Left ventricle myocardium inferior (tissue), 1 donor: ENCODE measurements at regions not wholly inside any gene's neighbourhood (a gene's known extent, or its start where the extent isn't known, plus 50 kb on each side); places are given as distances from the start of the nearest gene placed in this dataset. TPM values are rescaled to one million over a fixed set of nuclear protein-coding genes. Genes with fewer than 3 reads are reported as not detected.
"Not testable (repeated sequence)": the region's sequence is repeated elsewhere in the genome, so short reads cannot be mapped to it uniquely, and the experiment has no call there.

Experiments
- DNase-seq: peaks from one replicate; pipeline ENCODE4 v3.0.0-alpha.2; 2020
- H3K27ac ChIP-seq: fragments of 200-600 bp; replicated peaks from 2 replicates; pipeline ENCODE4 v1.8.0; 2021
- H3K27me3 ChIP-seq: fragments of 200-600 bp; 2 replicates; pipeline ENCODE4 v1.8.0; 2021; ENCODE audit warnings: low read depth
- H3K36me3 ChIP-seq: fragments of 200-600 bp; 2 replicates; pipeline ENCODE4 v1.8.0; 2021
- H3K4me1 ChIP-seq: fragments of 200-600 bp; 2 replicates; pipeline ENCODE4 v1.8.0; 2021
- H3K4me3 ChIP-seq: fragments of 200-600 bp; 2 replicates; pipeline ENCODE4 v1.8.0; 2021; ENCODE audit warnings: mild to moderate bottlenecking, moderate library complexity
- H3K9me3 ChIP-seq: fragments of 200-600 bp; replicated peaks from 2 replicates; pipeline ENCODE4 v1.8.0; 2021
- intact Hi-C: fragments of 100-400 bp; cut with micrococcal nuclease; formaldehyde crosslinking; loops from one replicate; pipeline ENCODE4 v1.11.0; 2022
- microRNA-seq: library from miRNA; unstranded; fragments of <30 nt; microRNA quantifications from one replicate; pipeline ENCODE4 v1.2.0, GENCODE V29; 2020
- TF ChIP-seq, protein P1 (sequence below): fragments of 200-600 bp; IDR thresholded peaks from 2 replicates; pipeline ENCODE4 v1.8.0; 2021; ENCODE audit warnings: antibody characterized with exemption, mild to moderate bottlenecking, borderline replicate concordance
- donor health status: DM: no; HTN: yes; CAD: no; lungs with severe emphysema.

DNA sequence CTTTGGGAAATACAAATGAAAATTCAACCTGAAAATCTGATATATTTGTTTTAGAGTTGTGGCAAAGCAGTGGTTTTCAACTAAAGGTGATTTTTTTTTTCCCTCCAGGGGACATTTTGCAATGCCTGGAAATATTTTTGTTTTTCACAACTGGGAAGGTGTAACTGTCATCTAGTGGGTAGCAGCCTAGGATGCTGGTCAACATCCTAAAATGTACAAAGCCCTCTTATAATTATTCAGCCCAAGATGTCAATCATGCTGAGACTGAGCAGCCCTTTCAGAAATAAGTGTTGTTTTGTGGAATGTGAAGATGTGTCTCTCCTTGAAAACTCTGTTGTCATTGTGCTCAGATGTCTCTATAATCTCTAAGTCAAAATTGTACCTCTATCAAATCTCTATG is 95.2 kb upstream of the NCAM2 start:
- no peaks in the 10 kb centered on the region for H3K9me3 ChIP-seq
- no peak for DNase-seq
- no peaks in the 10 kb centered on the region for H3K36me3 ChIP-seq
- H3K27me3 ChIP-seq: no peaks in the 10 kb centered on the region
- no peaks in the 10 kb centered on the region for H3K4me1 ChIP-seq
- intact Hi-C loops: no loop called here
- TF ChIP-seq, protein P1, sequence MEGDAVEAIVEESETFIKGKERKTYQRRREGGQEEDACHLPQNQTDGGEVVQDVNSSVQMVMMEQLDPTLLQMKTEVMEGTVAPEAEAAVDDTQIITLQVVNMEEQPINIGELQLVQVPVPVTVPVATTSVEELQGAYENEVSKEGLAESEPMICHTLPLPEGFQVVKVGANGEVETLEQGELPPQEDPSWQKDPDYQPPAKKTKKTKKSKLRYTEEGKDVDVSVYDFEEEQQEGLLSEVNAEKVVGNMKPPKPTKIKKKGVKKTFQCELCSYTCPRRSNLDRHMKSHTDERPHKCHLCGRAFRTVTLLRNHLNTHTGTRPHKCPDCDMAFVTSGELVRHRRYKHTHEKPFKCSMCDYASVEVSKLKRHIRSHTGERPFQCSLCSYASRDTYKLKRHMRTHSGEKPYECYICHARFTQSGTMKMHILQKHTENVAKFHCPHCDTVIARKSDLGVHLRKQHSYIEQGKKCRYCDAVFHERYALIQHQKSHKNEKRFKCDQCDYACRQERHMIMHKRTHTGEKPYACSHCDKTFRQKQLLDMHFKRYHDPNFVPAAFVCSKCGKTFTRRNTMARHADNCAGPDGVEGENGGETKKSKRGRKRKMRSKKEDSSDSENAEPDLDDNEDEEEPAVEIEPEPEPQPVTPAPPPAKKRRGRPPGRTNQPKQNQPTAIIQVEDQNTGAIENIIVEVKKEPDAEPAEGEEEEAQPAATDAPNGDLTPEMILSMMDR: no peak
- no peak overlapping the region for H3K4me3 ChIP-seq
- H3K27ac ChIP-seq: peak overlapping the region; percentile 18

DNA sequence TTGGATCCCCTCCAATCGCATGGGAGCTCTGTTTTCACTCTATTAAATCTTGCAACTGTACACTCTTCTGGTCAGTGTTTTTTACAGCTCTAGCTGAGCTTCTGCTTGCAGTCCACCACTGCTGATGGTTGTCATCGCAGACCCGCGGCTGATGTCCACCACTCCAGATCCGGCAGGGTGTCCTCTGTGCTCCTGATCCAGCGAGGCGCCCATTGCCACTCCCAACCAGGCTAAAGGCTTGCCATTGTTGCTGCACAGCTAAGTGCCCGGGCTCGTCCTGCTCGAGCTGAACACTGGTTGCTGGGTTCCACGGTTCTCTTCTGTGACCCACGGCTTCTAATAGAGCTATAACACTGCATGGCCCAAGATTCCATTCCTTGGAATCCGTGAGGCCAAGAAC is 70.7 kb upstream of the NCAM2 start:
- intact Hi-C loops, H3K4me3 ChIP-seq, H3K27me3 ChIP-seq, H3K4me1 ChIP-seq, H3K36me3 ChIP-seq, H3K27ac ChIP-seq, DNase-seq: not testable (repeated sequence)
- peaks cover 27% of the 10 kb centered on the region for H3K9me3 ChIP-seq

DNA sequence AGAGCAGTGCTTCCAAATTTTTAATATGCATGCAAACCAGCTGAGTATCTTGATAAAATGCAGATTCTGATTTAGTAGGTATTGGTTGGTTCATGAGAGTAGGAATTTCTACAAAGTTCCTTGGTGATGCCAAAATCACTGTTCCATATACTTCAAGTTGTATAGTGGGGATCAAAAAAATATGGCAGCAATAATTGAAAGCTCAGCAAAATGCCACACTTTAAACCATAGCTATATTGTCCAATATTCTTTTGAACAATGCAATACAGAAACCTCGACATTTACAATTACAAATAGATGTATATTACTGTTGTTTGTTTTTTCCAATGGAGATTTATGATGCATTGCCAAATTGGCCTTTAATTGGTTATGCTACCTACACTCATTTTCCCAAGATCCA is 55.7 kb upstream of the NCAM2 start:
- TF ChIP-seq, protein P1: no peak
- Histone ChIP-seq H3K9me3 (no peaks in the 10 kb centered on the region), H3K36me3 (no peaks in the 10 kb centered on the region), H3K4me3 (no peak overlapping the region), H3K4me1 (no peaks in the 10 kb centered on the region), H3K27ac (no peak overlapping the region), H3K27me3 (no peaks in the 10 kb centered on the region)
- intact Hi-C loops: no loop called here
- no peak for DNase-seq

DNA sequence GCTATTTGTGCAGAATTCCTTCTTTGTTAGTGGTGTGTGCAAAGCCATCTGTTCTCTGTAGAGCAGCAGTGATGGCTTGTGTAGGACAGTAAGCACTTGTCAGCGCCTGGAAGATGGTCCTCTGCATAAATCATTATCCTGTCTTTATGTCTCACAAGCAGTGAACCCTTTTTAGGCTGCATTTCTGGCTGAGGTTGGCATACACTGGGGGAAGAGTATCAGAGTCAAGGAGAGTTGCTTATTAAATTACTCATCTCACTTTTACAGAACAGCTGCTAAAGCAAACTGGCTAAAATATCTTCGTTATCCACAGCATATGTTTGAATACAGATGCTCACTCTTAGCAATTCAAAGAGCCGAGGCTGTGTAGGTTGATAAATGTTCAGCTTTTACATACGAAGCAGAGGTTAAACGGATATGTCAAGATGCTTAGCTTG is 54.6 kb upstream of the NCAM2 start:
- TF ChIP-seq, protein P1: no peak
- H3K4me1 ChIP-seq: no peaks in the 10 kb centered on the region
- H3K9me3 ChIP-seq: no peaks in the 10 kb centered on the region
- no peaks in the 10 kb centered on the region for H3K36me3 ChIP-seq
- intact Hi-C loops: no loop called here
- DNase-seq: no peak
- H3K27me3 ChIP-seq: no peaks in the 10 kb centered on the region
- no peak overlapping the region for H3K27ac ChIP-seq
- no peak overlapping the region for H3K4me3 ChIP-seq

DNA sequence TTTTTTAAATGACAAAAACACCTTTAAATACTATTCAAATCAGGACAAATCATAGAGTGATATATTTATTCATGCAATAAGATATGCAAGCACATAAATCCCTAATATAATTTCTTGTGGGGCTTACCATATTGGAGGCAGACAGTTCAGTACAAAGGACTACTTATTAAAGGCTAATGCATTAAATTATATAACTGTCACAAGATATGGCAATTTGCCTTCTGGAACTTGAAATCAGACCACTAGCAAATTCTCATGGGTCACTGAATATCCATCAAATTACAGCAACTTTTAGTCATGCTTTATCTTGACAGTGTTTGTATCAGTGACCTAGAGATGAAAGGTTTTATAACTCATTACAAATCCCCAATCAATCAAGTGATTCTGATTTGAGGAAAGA is 54.1 kb upstream of the NCAM2 start:
- Histone ChIP-seq H3K27ac (no peak overlapping the region), H3K4me3 (no peak overlapping the region), H3K4me1 (no peaks in the 10 kb centered on the region), H3K9me3 (no peaks in the 10 kb centered on the region), H3K27me3 (no peaks in the 10 kb centered on the region), H3K36me3 (no peaks in the 10 kb centered on the region)
- intact Hi-C loops: no loop called here
- TF ChIP-seq, protein P1: no peak
- DNase-seq: no peak

DNA sequence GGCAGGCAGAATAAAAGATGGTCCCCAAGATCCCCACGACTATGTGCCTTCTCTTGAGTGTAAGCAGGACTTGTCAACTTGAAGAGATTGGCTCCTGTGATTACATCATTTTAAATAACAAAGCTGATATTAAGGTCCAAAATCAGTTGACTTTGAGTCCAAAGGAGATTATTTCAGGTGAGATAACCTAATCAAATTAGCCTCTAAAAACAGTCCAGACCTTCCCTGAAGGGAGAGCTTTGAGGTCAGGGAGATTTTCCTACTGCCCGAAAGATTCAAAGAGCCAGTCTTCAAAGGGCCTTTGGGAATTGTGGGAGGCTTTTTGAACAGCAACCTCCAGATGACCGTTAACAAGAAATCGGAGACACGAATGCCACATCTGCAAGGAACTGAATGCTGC is 51.5 kb upstream of the NCAM2 start:
- TF ChIP-seq, protein P1: no peak

More for the DNA sequence above, 51.5 kb upstream of the NCAM2 start:
- Histone ChIP-seq H3K9me3 (no peaks in the 10 kb centered on the region), H3K4me3 (no peak overlapping the region), H3K27me3 (no peaks in the 10 kb centered on the region), H3K4me1 (no peaks in the 10 kb centered on the region), H3K27ac (no peak overlapping the region), H3K36me3 (no peaks in the 10 kb centered on the region)
- intact Hi-C loops: no loop called here
- DNase-seq: no peak

Small RNA genes lying in the stretch of these regions (microRNA-seq; reads per million reads assigned to microRNA genes)
- gene MIR548X: not detected
